Medulla oblongata (tissue), 1 donor: ENCODE measurements at regions not wholly inside any gene's neighbourhood (a gene's known extent, or its start where the extent isn't known, plus 50 kb on each side); places are given as distances from the start of the nearest gene placed in this dataset.
"Not testable (repeated sequence)": the region's sequence is repeated elsewhere in the genome, so short reads cannot be mapped to it uniquely, and the experiment has no call there.

Experiments
- DNase-seq: peaks from one replicate; pipeline ENCODE4 v3.0.0-alpha.2; 2015; ENCODE audit errors: extremely low spot score

- DNase-seq = no peak
Observed at GRCh38 chr11:24163146-24163545, 333.7 kb upstream of the LUZP2 start.

DNA sequence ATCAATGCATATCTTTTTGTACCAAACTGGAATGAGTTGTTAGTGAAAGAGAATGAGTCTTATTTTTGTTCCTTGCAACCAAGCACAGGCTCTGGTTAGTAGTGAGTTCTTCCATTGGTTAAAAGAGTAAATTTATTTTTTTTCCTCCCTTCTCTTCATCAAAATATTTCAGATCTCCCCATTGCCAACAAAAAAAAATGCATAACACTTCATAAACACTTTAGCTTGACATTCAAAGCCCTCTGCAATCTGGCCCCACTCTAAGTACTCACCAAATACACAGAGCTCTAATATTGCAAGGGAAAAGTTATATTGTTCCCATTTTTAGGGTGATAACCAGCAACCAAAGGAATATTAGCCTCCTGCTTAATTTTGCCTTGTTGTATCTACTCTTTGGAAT, 333.0 kb upstream of the LUZP2 start:
- DNase-seq = no peak

GRCh38 chr11:24171869-24172268, 325.0 kb upstream of the LUZP2 start:
- DNase-seq = no peak

GRCh38 chr11:24181395-24182047, 315.3 kb upstream of the LUZP2 start:
- DNase-seq = no peak

DNA sequence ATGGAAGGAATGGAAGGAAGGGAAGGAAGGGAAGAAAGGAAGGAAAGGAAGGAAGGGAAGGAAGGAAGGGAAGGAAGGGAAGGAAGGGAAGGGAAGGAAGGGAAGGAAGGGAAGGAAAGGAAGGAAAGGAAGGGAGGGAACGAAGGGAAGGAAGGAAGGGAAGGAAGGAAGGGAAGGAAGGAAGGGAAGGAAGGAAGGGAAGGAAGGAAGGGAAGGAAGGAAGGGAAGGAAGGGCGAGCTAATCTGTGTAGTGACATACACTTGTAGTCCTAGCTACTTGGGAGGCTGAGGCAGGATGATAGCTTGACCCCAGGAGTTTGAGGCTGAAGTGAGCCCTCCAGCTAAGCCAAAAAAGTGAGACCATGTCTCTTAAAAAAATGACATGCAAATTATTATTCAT, 311.3 kb upstream of the LUZP2 start:
- not testable (repeated sequence) for DNase-seq

- no peak for DNase-seq
Observed at GRCh38 chr11:24196733-24197132, 300.1 kb upstream of the LUZP2 start.

DNA sequence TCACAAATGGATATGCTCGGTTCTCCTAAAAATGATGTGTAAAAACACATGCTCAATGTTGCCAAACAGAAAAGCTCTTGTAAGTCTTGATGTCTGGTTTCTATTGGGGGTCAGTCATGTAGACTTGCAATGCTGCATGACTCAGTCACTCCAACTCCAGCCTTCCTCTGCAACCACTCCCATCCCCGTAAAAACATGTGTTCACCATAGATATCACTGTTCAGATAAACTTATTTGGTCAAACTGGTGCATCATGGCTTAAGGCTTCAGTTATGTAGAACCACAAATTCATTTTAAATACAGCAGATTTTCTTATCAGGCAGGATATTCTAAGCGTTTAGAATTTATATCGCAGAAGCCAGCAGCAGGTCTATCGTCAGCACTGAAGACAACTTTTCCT, 298.4 kb upstream of the LUZP2 start:
- DNase-seq = no peak

GRCh38 chr11:24199461-24199860, 297.4 kb upstream of the LUZP2 start:
- no peak for DNase-seq

DNA sequence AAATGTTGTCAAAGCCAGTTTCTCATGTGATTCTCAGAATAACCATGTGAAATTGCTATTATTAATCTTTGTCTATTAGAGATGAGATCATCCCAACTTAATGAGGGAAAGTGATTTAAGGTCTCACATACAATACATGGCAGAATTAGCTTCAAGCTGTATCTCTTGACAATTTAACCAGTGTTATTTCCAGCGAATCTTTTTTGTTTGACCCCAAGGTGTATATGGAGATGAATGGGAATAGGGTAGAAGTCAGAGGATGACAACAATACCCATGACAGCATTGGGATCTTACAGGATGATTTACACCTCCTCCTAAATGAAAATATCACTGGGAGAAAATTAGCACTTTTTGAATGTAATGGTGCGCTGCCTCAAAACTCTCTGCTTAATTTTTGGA, 290.8 kb upstream of the LUZP2 start:
- no peak for DNase-seq

GRCh38 chr11:24206511-24206910, 290.3 kb upstream of the LUZP2 start:
- no peak for DNase-seq

GRCh38 chr11:24216488-24216887, 280.4 kb upstream of the LUZP2 start:
- no peak for DNase-seq

- not testable (repeated sequence) for DNase-seq
Observed at GRCh38 chr11:24217319-24217718, 279.5 kb upstream of the LUZP2 start.

DNA sequence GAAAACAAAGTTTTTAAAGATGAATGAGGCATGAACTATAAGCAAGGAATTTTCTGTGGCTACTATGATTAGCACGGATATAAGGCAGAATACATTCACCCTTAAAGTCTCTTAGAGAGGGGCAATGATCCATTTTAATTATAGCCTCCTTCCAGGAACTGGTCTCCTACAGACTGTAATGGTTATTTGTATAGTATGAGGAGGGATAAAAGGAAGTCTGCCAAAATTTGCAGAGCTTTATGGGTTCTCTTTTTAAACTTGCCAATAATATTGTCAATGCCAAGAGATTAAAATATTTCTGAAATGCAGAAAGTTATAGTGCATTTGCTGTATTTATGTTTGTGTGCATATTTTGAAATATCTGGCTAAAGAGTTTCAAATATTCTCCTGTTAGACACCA, 271.4 kb upstream of the LUZP2 start:
- no peak for DNase-seq

DNA sequence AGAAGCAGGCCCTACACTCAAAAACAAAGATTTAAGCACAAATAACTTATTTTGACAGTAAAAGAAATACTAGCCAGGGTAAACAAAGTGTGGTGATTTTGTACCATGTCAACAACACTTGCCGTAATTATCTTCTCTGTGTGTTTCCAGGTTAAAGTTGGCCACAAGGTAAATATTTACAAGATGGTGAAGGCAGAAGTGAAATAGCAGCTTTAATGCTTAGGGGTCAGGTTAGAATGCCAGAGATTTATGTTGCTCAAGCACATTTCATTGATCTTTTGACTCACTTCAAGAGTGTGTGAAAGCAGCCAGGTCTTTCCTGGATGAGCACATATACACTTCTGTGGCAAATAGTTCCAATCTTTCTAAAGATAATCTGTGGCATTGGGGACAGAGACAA, 270.2 kb upstream of the LUZP2 start:
- no peak for DNase-seq

DNA sequence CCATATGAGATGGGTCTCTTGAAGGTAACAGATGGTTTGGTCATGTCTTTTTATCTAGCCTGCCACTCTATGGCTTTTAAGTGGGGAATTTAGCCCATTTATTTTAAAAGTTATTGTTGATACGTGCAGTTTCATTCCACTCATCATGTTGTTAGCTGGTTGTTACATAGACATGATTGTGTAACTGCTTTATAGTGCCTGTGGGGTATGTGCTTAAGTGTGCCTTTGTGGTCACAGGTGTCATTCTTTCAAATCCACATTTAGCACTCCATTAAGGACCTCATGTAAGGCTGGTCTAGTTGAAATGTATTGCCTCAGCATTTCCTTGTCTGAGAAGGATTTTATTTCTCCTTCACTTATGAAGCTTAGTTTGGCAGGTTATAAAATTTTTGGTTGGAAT, 263.8 kb upstream of the LUZP2 start:
- no peak for DNase-seq

DNA sequence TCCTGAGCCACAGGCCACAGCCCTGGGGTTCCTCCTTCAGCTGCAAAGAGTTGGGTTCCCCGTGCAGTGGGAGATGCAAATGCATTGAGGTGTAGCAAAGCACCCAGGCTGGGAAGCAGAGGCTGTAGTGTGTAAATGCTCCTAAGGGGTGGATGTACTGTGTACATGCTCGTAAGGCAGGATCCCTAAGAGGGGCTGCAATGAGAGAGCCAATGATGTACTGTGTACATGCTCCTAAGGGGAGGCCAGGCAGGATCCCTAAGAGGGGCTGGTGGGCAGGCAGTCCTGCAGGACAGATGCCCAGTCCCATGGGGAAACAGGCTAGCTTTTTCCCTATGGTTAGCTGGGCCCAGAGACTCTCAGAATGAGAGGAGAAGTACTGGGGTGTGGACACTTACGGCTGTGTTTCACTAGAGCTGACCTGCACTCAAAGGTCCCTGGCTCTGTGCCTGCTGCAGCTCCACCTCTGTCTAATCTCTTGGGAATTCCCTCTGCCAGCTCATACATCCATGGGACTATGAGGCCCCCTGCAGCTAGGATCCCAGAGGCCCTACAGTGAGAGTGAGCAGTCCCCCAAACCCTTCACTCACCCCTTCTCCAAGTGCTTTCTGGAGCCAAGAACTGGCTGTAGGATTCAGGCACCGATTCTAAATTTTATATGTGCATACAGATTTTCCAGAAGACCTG, 261.9 kb upstream of the LUZP2 start:
- no peak for DNase-seq

DNA sequence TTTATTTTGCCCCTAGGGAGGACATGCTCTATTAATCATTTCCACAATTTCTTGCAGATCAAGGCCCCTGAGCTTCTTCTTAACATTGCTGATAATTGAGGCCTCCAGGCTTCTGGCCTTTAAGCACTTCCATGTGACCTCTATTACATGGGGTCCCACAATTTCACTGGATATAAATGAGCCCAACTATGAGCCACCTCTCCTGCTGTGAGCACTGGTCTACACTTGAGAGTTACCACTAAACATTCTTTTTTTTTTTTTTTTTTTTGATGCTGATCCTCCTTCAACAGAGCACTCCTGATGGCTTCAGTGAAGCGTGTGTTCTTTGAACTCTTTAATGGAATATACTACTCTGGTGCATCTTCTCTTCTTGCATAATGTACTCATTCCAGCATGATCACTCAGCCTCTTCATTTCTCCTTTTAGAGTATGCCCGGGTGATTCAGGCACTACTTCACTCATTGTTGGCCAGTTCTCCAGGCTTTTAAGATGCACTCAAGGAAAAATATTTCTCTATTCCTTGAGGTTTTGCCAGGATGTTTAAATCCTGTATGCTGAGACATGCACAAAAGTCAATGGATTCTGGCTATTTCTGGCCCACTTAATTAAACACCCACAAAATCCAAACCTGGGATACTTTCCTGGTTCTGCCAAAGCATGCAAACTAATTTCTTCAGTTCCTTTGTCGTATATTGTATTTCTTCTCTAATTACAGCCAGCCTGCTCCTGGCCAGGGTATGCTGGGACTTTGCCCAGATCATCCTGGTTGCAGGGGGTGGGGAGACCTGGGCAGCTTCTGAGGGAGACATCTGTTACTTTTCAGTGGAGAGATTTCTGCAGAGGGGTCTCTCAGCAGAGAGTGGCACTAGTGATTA, 257.8 kb upstream of the LUZP2 start:
- DNase-seq = peak; percentile 67

DNA sequence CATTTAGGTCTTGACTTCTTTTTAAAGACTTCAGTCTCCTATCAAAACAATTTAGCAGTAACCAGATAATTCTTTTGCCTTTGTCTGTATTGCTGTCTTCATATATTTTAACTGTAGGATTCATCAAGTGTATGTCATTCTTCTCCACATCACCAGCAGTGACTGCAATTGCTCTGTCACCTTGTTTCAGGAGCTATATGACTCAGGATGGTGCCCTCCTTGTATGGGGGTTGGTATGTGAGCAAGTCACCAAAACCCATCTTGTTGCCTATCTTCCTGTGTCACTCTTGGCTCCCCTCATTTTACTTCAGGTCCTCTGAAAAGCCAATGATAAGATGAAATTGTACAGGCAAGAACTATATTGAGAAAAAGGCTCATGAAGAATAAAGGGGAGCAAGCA, 256.9 kb upstream of the LUZP2 start:
- no peak for DNase-seq

DNA sequence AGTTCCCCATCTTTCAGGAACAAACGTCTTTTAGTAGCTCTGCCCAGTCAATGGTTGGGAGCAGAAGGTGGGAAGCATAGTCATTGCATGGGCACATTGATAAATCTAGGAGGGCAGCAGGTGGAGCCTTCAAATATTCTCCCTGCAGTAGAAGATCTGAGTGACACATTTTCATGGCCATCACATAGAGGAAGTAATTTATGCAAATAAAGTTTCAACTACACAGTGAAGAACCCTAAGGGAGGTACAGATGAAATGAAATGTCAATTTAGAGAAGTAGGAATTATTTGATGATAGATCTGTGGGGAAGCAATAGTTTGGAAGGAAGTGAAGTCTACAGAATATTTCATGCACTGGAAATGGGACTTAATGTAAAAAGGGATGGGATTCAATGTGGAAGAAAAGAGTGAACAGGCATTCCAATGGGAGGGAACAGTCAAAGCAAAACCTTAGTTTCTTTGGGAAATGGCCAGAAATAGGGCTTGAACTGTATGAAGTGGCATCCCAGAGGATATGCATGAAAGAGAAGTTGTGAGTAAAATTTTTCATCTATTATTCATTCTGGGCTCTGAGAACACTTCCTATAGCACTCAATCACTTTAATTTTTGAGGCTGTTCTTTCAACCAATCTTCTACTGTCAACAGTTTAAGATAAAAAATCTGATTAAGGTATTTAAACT, 256.2 kb upstream of the LUZP2 start:
- no peak for DNase-seq

DNA sequence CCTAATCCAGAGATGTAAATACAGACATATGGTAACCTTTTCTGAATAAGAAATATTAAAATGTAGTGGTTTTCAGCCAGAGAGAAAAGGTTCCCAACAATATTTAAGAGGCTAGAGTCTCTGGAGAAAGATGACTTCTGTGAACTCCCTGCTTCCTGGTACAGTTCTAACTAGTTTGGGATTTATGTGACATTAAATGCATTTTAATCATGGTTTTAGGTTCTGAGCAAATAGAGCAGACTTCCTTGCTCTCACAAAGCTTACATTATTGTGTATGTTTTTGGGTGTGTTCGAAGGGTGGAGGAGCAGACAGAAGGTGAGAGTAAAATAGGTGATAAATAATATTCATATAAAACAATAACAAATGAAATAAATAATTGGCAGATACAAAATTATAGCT, 250.1 kb upstream of the LUZP2 start:
- no peak for DNase-seq

GRCh38 chr11:24247846-24248245, 249.0 kb upstream of the LUZP2 start:
- no peak for DNase-seq

DNA sequence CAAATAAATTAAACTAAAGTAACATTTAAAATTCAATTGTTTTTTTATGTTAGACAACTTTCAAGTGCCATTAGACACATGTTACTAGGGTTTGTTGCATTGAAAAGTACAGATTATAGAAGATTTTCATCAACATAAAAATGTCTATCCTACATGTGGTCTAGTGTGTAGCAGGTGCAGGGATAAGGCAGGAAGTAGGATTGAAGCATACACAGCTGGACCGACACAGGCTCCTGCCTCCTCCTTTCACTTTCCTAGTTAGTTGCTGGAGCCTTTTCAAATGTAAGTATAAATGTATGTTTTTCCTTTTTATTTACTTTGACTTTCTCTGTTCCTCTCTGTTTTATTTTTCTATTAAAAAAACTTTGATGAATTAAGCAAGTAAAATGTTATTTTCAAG, 246.9 kb upstream of the LUZP2 start:
- DNase-seq = no peak
